HepG2 (cell line): ENCODE measurements at regions not wholly inside any gene's neighbourhood (a gene's known extent, or its start where the extent isn't known, plus 50 kb on each side); places are given as distances from the start of the nearest gene placed in this dataset.

ENCODE experiments used
- ATAC-seq: fragments of 200-7000 bp; cut with Tn5 transposase; 3 replicates; pipeline ENCODE4 v1.9.1; 2020; ENCODE audit warnings: mild to moderate bottlenecking, moderate library complexity
- BruUV-seq: library from RNA; stranded (reverse); fragments of 400-500 nt; replicated peaks from 2 replicates; lab custom pipeline; 2021; lab: Mats Ljungman, UMichigan
- CTCF ChIA-PET: fragments of 300-600 bp; formaldehyde crosslinking; extraction: SDS; loops from one replicate; lab custom pipeline; 2021; ENCODE audit warnings: low total read pairs, inconsistent platforms, low intra/inter-chr PET ratio; lab: Yijun Ruan, JAX
- POLR2A ChIA-PET: fragments of 350-600 bp; sonication (Branson Sonifier 250); formaldehyde crosslinking; loops from one replicate; lab custom pipeline; 2020; ENCODE audit warnings: antibody characterized with exemption, inconsistent platforms; lab: Yijun Ruan, JAX
- DNase-seq: peaks from one replicate; pipeline ENCODE4 v3.0.0-alpha.2; 2015; ENCODE audit warnings: low spot score
- FAIRE-seq: peaks from 3 replicates; lab custom pipeline; 2011; peaks lifted over from hg19 to GRCh38; lab: Jason Lieb, UNC
- H2AFZ ChIP-seq: one replicate; pipeline ENCODE4 v1.6.1; 2011; ENCODE audit warnings: low read length, inconsistent platforms
- H3K27ac ChIP-seq: fragments of 300-600 bp; 3 replicates; pipeline ENCODE4 v1.8.0; 2011; ENCODE audit warnings: mixed run types, mild to moderate bottlenecking, mixed read lengths, low read length, inconsistent platforms; ENCODE audit not compliant: insufficient read depth; ENCODE audit errors: extremely low read length
- H3K27me3 ChIP-seq, 2 experiments: fragments of 200-600 bp in 1 of 2; 2 replicates in 1 of 2; 3 replicates in 1 of 2; pipeline versions ENCODE4 v1.6.0 to v1.8.0; 2011; ENCODE audit warnings: low read length in 2 of 2, mild to moderate bottlenecking in 2 of 2, moderate library complexity in 2 of 2, inconsistent platforms in 1 of 2; ENCODE audit not compliant: insufficient read depth in 2 of 2, control insufficient read depth in 1 of 2
- H3K36me3 ChIP-seq, 2 experiments: fragments of 200-600 bp in 1 of 2; replicated peaks in 1 of 2; 2 replicates in 1 of 2; 3 replicates in 1 of 2; pipeline versions ENCODE4 v1.5.1 to v1.8.0; 2011; ENCODE audit warnings: low read length in 2 of 2, inconsistent platforms in 1 of 2; ENCODE audit not compliant: insufficient read depth in 2 of 2, control insufficient read depth in 1 of 2
- H3K4me1 ChIP-seq: 2 replicates; pipeline ENCODE4 v1.5.1; 2012; ENCODE audit warnings: low read length, inconsistent platforms; ENCODE audit not compliant: insufficient read depth
- H3K4me2 ChIP-seq: 2 replicates; pipeline ENCODE4 v1.6.0; 2011; ENCODE audit warnings: low read depth, low read length, inconsistent platforms
- H3K4me3 ChIP-seq, 3 experiments: fragments of 200-600 bp in 1 of 3; sonication (generic), shearing (Covaris generic) in 1 of 3; replicated peaks in 1 of 3; 2 replicates each; pipeline ENCODE4 v1.5.1; 2011 to 2016; ENCODE audit warnings: low read length in 3 of 3, inconsistent platforms in 2 of 3, low read depth in 2 of 3, mild to moderate bottlenecking in 2 of 3, control low read depth in 1 of 3, mixed read lengths in 1 of 3; ENCODE audit not compliant: insufficient read depth in 1 of 3
- H3K79me2 ChIP-seq: one replicate; pipeline ENCODE4 v1.6.1; 2011; ENCODE audit warnings: low read length, inconsistent platforms; ENCODE audit not compliant: insufficient read depth
- H3K9ac ChIP-seq: 2 replicates; pipeline ENCODE4 v1.6.0; 2011; ENCODE audit warnings: mild to moderate bottlenecking, low read depth, low read length, inconsistent platforms; ENCODE audit not compliant: insufficient read depth
- H3K9me3 ChIP-seq: 2 replicates; pipeline ENCODE4 v1.5.1; 2012; ENCODE audit warnings: mild to moderate bottlenecking, low read length
- H4K20me1 ChIP-seq: 2 replicates; pipeline ENCODE4 v1.6.0; 2011; ENCODE audit warnings: inconsistent platforms, mild to moderate bottlenecking, low read length, moderate library complexity; ENCODE audit not compliant: insufficient read depth
- MAFF ChIP-seq: IDR thresholded peaks from 2 replicates; pipeline ENCODE4 v1.6.1; 2011; ENCODE audit warnings: low read depth, low read length, improper control_type of control experiment
- MAFK ChIP-seq, 2 experiments: IDR thresholded peaks in 1 of 2; conservative IDR thresholded peaks in 1 of 2; 2 replicates each; pipeline ENCODE4 v1.6.1; 2011; ENCODE audit warnings: improper control_type of control experiment in 2 of 2, low read length in 2 of 2
- SNRNP70 ChIP-seq: fragments of 200-400 bp; formaldehyde crosslinking; IDR thresholded peaks from 2 replicates; pipeline ENCODE4 v1.6.1; 2017; ENCODE audit warnings: mild to moderate bottlenecking, low read depth, low read length, moderate library complexity
- SOX13 ChIP-seq, 3 experiments: fragments of 450-650 bp in 1 of 3; sonication (generic) in 1 of 3; formaldehyde crosslinking in 1 of 3; IDR thresholded peaks in 2 of 3; conservative IDR thresholded peaks in 1 of 3; 2 replicates each; pipeline versions ENCODE4 v1.5.0 to v1.6.1; 2016 to 2020; ENCODE audit warnings: antibody characterized with exemption in 1 of 3, mild to moderate bottlenecking in 1 of 3, missing compliant biosample characterization in 1 of 3, missing genetic modification reagents in 1 of 3, moderate library complexity in 1 of 3
- TEAD2 ChIP-seq: sonication (generic); formaldehyde crosslinking; IDR thresholded peaks from 2 replicates; pipeline ENCODE4 v1.9.0; 2021; ENCODE audit warnings: missing genetic modification reagents
- ZBTB37 ChIP-seq: sonication (generic); formaldehyde crosslinking; IDR thresholded peaks from 2 replicates; pipeline ENCODE4 v1.4.0; 2020; ENCODE audit warnings: mild to moderate bottlenecking, missing genetic modification reagents
- ZBTB39 ChIP-seq: sonication (generic); formaldehyde crosslinking; IDR thresholded peaks from 2 replicates; pipeline ENCODE4 v1.5.0; 2020; ENCODE audit warnings: missing genetic modification reagents
- ZNF326 ChIP-seq: sonication (generic); formaldehyde crosslinking; IDR thresholded peaks from 2 replicates; pipeline ENCODE4 v1.4.0; 2020; ENCODE audit warnings: missing genetic modification reagents, borderline replicate concordance
- ZNF382 ChIP-seq: sonication (generic); formaldehyde crosslinking; IDR thresholded peaks from 2 replicates; pipeline ENCODE4 v1.5.0; 2020; ENCODE audit warnings: missing genetic modification reagents, mild to moderate bottlenecking, borderline replicate concordance
- WGBS: methylation state at CpG from one replicate; pipeline ENCODE4 v1.1.6; 2017; ENCODE audit warnings: low lambda C conversion rate; 5-methylcytosine and 5-hydroxymethylcytosine counted together
- in situ Hi-C: cut with HindIII; loops from 2 replicates; pipeline ENCODE4 v1.10.0; 2017; ENCODE audit warnings: low pct_unique_long_range_greater_than_20kb; ENCODE audit not compliant: extremely low pct_ligation_motif_present
- intact Hi-C: fragments of 100-400 bp; cut with micrococcal nuclease; formaldehyde crosslinking; loops from one replicate; pipeline ENCODE4 v1.10.0; 2022; ENCODE audit not compliant: unreplicated experiment

GRCh38 chr9:71361357-71361756 is 239.9 kb upstream of the TRPM3 start:
- no peak for TF ChIP-seq SNRNP70
- TF ChIP-seq ZNF326 (CRISPR knock-in tag): no peak
- no peak for TF ChIP-seq ZBTB37
- no peak for TF ChIP-seq TEAD2 (CRISPR knock-in tag)
- ATAC-seq (no peak), DNase-seq (no peak), FAIRE-seq (no peak)
- in situ Hi-C loops: no loop called here
- H3K4me2 ChIP-seq: no peak overlapping the region
- no peaks in the 10 kb centered on the region for H4K20me1 ChIP-seq
- no peak overlapping the region for H3K27ac ChIP-seq
- ChIA-PET POLR2A (no interaction called here), CTCF (no interaction called here)
- no TSS peak for BruUV-seq
- no peak overlapping the region for H2AFZ ChIP-seq
- no peak overlapping the region for H3K4me3 ChIP-seq
- WGBS: 35% methylated on average over 2 of the region's 2 CpGs
- no peaks in the 10 kb centered on the region for H3K79me2 ChIP-seq
- no peaks in the 10 kb centered on the region for H3K9me3 ChIP-seq
- intact Hi-C loops: no loop called here
- H3K36me3 ChIP-seq: no peaks in the 10 kb centered on the region
- no peaks in the 10 kb centered on the region for H3K4me1 ChIP-seq
- no peak overlapping the region for H3K9ac ChIP-seq
- no peaks in the 10 kb centered on the region for H3K27me3 ChIP-seq

GRCh38 chr9:71357346-71357745 is 235.9 kb upstream of the TRPM3 start:
- FAIRE-seq (no peak), ATAC-seq (no peak), DNase-seq (no peak)
- BruUV-seq: no TSS peak
- intact Hi-C loops: no loop called here
- Histone ChIP-seq H2AFZ (no peak overlapping the region), H3K4me1 (no peaks in the 10 kb centered on the region), H3K9ac (no peak overlapping the region), H3K27ac (no peak overlapping the region), H3K36me3 (no peaks in the 10 kb centered on the region), H3K79me2 (no peaks in the 10 kb centered on the region), H4K20me1 (no peaks in the 10 kb centered on the region), H3K4me2 (no peak overlapping the region), H3K4me3 (no peak overlapping the region), H3K9me3 (no peaks in the 10 kb centered on the region), H3K27me3 (no peaks in the 10 kb centered on the region)
- WGBS: 4% methylated on average over 4 of the region's 4 CpGs
- CTCF ChIA-PET: interaction anchor here (0.7 kb wide), 1 partner anchor 23 kb away, joined by 3 read pairs; no protein-coding TSS in a partner anchor
- no peak for TF ChIP-seq ZBTB39 (CRISPR knock-in tag)
- no peak for TF ChIP-seq SOX13 (IDR thresholded peaks at IDR 0.05)
- TF ChIP-seq SOX13 (CRISPR knock-in tag; conservative IDR thresholded peaks at IDR 0.05 in 1 of 2, IDR thresholded peaks at IDR 0.05 in 1 of 2): no peak
- TF ChIP-seq ZNF382: no peak
- TF ChIP-seq MAFK (conservative IDR thresholded peaks at IDR 0.05 in 1 of 2, IDR thresholded peaks at IDR 0.05 in 1 of 2; ENCODE audit: low read length in 2 of 2): peak; percentile 77 to 89
- TF ChIP-seq MAFF: peak; percentile 86
- in situ Hi-C loops: no loop called here
- POLR2A ChIA-PET: no interaction called here
